SH-SY5Y (cell line): ENCODE measurements at regions not wholly inside any gene's neighbourhood (a gene's known extent, or its start where the extent isn't known, plus 50 kb on each side); places are given as distances from the start of the nearest gene placed in this dataset.

ENCODE experiments used
- GATA2 ChIP-seq: IDR thresholded peaks from 2 replicates; pipeline ENCODE4 v1.6.1; 2011; ENCODE audit warnings: mild to moderate bottlenecking, low read depth, low read length
- GATA3 ChIP-seq: IDR thresholded peaks from 2 replicates; pipeline ENCODE4 v1.6.1; 2011; ENCODE audit warnings: low read depth, mild to moderate bottlenecking, low read length, moderate library complexity

DNA sequence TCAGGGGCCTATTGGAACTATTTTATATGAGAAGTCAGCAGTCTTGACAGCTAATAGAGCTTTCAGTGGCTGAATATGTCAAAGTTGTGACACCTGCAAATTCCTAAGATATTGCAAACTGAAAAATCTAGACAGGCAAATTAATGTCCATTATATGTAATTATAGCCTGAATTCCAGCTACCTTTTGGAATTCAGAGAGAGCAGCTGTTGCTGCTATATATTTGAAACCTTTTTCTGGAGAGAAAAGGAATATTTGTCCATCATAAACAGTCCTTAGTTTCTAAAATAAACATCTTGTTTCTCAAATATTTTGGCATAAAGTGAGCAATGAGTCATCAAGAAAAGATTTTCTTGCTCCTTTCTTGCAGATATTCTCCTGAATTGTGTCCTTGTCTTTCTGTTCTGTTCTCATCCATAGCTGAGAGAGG is 408.9 kb upstream of the SEMA3D start:
- TF ChIP-seq GATA3: no peak
- no peak for TF ChIP-seq GATA2

DNA sequence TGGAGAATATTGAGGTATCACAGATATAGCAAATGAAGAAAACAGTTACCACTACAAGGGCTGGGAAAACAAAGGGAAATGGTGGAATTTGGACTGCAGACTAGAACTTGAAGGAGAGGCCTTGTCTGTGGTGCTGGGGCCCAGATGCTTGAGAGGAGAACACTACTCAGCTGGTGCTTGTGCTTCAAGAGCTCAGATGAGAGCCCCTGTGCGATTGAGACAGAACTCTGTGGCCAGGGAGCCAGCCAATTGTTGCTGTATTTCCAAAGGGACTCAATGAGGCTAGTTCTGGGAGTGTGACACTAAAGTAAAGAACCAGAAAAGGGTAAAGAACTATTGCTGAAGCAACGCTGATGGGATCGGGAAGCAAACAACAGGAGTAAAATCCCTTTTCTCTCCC is 406.5 kb upstream of the SEMA3D start:
- no peak for TF ChIP-seq GATA2
- no peak for TF ChIP-seq GATA3

DNA sequence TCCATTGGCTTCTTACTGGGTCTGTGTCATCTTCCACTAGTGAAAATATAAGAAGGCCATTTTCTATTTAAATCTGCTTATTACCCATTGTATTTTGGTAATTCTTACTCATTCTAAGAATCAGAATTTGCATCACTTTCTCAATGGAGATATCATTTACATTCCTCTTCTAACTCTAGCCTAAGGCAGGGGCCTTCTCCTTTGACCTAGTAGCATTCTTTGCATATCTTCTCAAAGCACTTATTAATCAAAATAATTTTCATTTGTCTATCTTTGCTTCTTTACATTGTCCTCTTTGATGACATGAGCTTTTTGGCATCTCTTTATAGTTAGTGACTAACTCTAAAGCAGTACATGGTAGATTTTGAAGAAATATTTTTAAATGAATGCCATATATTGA is 400.9 kb upstream of the SEMA3D start:
- TF ChIP-seq GATA2 (no peak), GATA3 (no peak)

DNA sequence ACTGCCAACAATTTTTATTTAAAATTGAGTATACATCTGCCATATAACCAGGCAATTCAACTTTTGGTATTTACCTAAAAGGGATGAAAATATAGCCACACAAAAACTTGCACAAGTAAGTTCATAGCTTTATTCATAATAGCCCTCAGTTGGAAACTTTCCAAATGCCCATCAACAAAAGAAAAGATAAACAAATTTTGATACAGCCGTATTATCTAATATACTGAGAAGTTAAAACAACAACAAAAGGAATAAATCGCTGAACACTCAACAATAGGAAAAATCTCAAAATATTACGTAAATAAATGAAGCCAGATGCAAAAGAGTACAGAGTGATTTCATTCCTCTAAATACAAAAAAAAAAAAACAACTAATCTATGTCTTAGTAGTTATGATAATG is 399.2 kb upstream of the SEMA3D start:
- TF ChIP-seq GATA3 (no peak), GATA2 (no peak)

DNA sequence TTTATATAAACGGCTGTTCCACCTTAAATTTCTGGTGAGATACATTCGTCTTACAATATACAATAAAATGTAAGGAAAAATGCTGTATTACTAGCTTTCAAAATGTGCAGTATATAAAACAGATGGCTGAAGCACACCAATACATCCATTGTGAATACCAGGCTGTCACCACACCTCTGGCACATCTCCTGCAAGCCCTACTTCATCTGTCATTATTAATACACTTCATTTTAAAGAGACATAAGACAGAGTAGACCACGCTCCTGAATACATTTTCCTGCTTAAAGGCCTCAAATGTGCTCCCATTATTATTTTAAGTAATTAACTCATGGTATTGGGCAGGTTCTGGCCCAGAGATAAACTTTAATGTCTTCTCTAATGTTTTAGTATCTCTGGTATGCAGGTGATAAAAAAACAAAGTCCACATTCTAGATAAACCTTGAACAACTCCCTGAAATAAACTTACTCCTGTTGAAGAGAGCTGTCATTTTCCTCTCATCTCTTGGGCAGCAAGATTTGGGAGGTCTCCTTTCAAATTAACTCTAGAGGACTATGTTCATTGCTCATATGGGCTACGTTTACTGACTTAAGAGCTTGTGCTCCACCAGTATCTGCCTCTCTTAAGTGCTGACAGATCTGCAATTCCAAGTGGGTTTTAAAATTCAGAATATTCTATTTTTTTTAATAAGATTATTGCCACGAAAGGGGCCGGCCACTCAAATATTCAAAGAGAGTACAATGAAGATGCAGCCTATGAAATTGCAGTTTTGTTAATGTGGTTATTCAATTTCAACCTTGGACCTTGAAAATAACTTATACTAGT is 396.5 kb upstream of the SEMA3D start:
- TF ChIP-seq GATA3 (no peak), GATA2 (no peak)

DNA sequence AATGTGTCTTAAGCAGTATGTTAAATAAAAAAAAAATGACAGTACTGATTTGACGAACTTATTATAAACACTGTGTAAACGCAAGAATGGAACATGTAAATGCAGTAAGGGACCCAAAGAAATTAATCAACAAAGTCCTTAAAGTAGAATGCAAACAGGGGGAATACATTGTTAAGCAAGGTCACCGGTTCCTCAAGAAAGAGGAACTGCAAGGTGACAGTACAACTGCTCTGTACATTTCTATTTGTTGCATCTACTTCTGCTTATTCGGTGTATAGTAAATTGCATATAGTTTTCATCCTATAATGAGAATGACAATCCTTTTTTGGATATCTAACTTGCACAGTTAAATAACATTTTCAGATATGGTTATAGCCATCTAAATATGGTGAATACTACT is 387.0 kb upstream of the SEMA3D start:
- TF ChIP-seq GATA2 (no peak), GATA3 (no peak)

DNA sequence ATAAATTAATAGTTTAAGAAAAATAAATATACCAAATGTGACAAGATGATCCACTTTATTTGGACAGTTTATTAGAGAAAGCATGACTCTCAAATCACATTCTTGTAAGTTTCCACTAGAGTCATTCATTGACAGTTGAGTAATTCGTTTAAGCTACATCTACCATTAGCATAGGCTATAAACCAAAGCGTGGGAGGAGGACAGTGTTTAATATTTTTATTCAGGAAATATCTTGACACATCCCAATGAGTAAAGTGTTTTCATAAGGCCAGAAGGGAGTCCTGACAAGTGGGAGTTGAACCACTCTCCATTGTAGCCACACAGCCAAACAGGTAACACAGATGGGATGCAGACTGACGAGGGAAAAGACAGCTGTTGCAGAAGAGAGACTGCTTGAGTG is 386.5 kb upstream of the SEMA3D start:
- no peak for TF ChIP-seq GATA2

DNA sequence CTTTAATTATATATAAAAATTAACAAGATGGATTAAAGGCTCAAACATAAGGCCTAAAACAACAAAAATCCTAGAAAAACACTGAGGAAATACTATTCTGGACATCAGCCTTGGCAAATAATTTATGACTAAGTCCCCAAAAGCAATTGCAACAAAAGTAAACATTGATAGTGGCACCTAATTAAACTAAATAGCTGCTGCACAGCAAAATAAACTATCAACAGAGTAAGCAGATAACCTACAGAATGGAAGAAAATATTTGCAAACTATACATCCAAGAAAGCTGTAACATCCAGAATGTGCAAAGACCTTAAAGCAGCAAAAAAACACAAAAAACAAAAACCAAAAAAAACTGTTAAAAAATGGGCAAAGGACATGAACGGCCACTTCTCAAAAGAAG is 384.0 kb upstream of the SEMA3D start:
- TF ChIP-seq GATA3: no peak
- TF ChIP-seq GATA2: no peak

DNA sequence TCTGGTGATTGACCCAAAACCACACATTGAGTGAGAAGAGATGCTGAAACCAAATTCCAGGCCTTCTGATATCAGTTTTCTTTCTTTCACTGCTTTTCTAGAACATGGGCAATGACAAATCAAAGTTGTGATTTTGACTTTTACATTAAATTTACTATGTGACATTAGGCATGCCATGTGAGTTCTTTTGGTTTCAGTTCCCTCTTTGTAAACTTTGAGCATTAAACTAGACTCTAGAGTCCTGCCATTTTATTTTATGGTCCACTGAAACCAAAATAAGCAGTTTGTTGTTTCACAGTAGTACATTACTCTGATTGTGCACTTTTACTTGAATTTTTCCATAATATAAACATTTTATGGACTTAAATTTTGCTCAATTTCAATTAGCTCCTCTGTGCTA is 381.1 kb upstream of the SEMA3D start:
- TF ChIP-seq GATA2 (no peak), GATA3 (no peak)

DNA sequence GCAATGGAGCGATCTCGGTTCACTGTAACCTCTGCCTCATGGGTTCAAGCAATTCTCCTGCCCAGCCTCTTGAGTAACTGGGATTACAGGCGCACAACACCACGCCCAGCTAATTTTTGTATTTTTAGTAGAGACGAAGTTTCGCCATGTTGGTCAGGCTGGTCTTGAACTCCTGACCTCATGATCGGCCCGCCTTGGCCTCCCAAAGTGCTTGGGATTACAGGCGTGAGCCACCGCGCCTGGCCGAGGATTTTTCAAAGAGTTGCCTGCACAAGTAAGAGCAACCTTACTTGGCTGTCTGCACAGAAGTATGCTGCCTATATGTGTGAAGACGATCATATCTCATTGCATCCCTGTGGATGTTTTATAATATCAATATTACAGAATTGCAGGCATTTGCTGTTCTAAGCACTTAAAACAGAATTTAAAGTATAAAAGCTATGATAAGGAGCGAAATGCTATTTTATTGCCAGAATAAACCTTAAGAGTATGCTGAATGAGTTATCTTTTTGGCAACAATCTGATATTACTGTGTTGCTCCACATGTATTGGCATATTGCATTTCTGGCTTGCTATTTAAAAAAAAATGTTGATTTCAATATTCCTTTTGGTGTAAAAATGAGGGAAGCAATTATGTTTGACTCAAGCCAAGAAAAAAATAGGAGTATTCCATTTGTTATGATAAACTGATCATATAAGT is 379.4 kb upstream of the SEMA3D start:
- TF ChIP-seq GATA3 (no peak), GATA2 (no peak)

DNA sequence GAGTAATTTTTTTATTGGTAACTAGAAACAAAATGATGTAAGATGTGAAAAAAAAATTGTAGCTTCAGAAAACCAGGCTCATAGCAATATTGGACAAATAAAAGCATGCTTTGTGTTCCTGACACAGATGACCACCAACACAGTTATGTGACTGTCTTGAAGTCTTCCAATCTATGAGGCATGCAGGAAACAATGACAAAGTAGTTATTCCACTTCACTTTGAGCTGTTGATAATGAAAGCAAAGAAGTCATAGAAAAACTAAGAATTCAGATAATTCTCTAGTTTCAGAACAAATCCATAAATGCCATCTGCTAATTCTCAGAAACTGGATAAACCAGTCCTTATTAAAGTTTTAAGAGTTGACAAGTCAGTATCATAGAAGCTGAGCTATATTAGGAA is 378.4 kb upstream of the SEMA3D start:
- TF ChIP-seq GATA2 (no peak), GATA3 (no peak)

DNA sequence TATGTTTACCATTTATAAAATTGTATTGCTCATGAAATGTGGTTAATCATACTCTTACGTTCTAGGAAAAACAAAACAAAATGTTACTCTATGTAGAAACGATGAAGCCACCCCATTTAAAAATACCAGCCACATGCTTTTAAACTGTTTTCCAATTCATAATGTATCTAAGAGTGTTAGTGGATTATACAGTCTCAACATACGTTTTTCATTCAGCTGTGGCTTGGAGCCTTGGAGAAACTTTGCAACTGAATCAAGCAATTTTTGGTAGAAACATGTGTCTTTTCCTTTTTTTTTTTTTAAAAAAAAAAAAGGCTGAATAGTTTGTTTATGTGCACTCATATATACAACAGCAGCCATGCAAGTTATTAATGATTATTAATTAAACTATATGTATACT is 378.0 kb upstream of the SEMA3D start:
- TF ChIP-seq GATA3: no peak
- TF ChIP-seq GATA2: no peak

DNA sequence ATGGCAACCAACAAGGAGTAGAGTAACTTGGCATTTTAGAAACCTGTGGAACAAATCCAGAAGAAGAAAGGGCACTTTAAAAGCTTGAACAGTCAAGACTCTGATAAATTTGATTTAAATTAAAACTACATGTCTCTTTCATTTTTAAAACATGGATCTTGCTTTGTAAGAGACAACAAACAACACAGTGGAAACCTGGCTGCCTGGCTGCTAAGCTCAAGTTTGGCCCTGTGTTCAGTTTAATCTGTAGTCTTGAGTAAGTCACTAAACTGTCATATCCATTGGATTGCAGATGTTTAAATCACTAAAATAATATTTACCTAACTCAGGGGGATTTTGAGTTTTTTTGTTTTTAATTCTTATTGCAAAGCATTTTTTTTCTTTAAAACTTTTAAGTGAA is 374.9 kb upstream of the SEMA3D start:
- TF ChIP-seq GATA3 (no peak), GATA2 (no peak)

DNA sequence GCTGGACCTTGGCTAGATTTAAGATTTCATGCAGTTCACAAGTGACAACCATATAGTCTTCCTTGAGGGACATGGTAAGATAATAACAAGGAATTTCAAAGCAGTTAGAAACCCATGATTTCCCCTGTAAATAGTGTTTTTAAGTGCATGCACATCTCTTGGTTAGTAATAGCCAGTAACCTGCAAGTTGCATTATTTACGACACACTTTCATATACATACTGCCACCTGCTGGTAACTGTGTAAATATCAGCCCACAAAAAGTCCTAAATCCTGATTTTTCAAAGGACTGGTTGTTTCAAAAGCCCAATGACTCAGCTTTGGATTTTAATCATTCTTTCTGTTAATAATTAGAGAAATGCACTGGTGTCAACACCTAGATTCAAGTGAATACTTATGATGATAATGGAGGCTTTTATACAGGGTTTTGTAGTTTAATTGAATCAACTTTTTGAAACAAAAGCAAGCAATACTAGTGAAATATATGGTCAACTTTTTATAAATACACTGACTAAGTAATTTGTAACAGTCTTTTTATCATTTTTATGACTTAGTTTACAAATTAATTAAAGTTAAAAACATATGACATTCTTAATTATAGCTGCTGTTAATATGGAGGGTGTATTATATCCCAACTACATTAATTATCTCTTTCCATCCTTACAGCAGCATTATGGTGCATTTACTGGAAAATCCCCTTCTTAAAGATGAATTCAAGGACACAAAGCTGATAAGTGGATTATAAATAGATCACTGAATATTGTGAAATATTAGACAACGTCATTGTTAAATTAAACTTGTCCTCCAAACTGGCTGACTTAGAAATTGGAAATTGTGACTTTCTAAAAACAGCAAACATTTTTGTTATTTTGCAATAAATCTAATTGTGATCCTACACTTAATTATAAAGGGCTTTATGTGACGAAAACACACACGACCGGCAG is 367.7 kb upstream of the SEMA3D start:
- TF ChIP-seq GATA2 (no peak), GATA3 (no peak)
